SK-N-MC (cell line): ENCODE measurements at regions not wholly inside any gene's neighbourhood (a gene's known extent, or its start where the extent isn't known, plus 50 kb on each side); places are given as distances from the start of the nearest gene placed in this dataset.

Experiments
- DNase-seq: peaks from one replicate; pipeline ENCODE4 v3.0.0-alpha.2; 2011; ENCODE audit warnings: low read depth, low spot score
- H3K27ac ChIP-seq: fragments of 200-600 bp; sonication (generic); 2 replicates; pipeline ENCODE4 v1.5.1; 2016; ENCODE audit warnings: mixed run types
- H3K36me3 ChIP-seq: fragments of 200-600 bp; sonication (generic); 2 replicates; pipeline ENCODE4 v1.6.1; 2017; ENCODE audit warnings: antibody characterized with exemption, low read length, mixed read lengths; ENCODE audit not compliant: insufficient read depth
- H3K4me3 ChIP-seq: fragments of 200-600 bp; sonication (generic); 2 replicates; pipeline ENCODE4 v1.5.1; 2016
- H3K9ac ChIP-seq: fragments of 200-600 bp; sonication (generic); 2 replicates; pipeline ENCODE4 v1.8.0; 2017; ENCODE audit warnings: mixed run types, mixed read lengths; ENCODE audit not compliant: insufficient read length
- H3K9me3 ChIP-seq: fragments of 200-600 bp; sonication (generic); 2 replicates; pipeline ENCODE4 v1.6.1; 2017; ENCODE audit warnings: low read depth, mild to moderate bottlenecking, antibody characterized with exemption, low read length, moderate library complexity, mixed read lengths
- EZH2 ChIP-seq: fragments of 200-600 bp; sonication (generic); IDR thresholded peaks from one replicate; pipeline ENCODE4 v1.6.1; 2017; ENCODE audit warnings: antibody characterized with exemption
- FOXP2 ChIP-seq: optimal IDR thresholded peaks from 2 replicates; pipeline ENCODE3; 2011; ENCODE audit warnings: mild to moderate bottlenecking, moderate library complexity; ENCODE audit not compliant: insufficient read depth; ENCODE audit errors: extremely low read length, control extremely low read depth
- POLR2AphosphoS5 ChIP-seq: IDR thresholded peaks from 2 replicates; pipeline ENCODE4 v1.6.1; 2012; ENCODE audit warnings: mild to moderate bottlenecking, low read depth, low read length, borderline replicate concordance

- no peak for DNase-seq
- TF ChIP-seq POLR2AphosphoS5: no peak
- Histone ChIP-seq H3K27ac (no peak overlapping the region), H3K36me3 (no peaks in the 10 kb centered on the region), H3K9ac (no peak overlapping the region), H3K4me3 (no peak overlapping the region), H3K9me3 (no peaks in the 10 kb centered on the region)
Observed at GRCh38 chr4:14575919-14576318, 426.4 kb upstream of the CPEB2 start.

GRCh38 chr4:14580061-14580460, 422.2 kb upstream of the CPEB2 start:
- TF ChIP-seq POLR2AphosphoS5 (no peak), FOXP2 (no peak)
- Histone ChIP-seq H3K9ac (no peak overlapping the region), H3K36me3 (no peaks in the 10 kb centered on the region), H3K4me3 (no peak overlapping the region), H3K9me3 (no peaks in the 10 kb centered on the region), H3K27ac (no peak overlapping the region)
- no peak for DNase-seq

DNA sequence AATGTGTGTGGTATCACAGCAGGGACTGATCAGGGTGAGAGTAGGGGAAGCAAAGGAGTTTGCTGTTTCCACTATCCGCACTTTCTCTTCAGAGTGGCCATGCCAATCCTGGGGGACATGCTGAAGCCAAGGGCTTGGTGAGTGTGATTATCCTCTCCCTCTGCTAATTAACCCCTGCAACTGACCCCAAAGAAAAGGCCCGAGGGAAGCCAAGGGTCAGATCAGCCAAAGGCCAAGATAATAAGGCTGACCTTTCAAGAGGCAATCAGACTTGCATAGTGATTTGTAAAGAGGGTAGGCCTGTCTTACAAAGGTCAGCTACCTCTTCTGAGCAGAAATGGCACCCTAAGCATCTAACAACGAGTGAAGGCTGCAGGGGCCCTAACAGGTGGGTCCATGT, 420.5 kb upstream of the CPEB2 start:
- Histone ChIP-seq H3K4me3 (no peak overlapping the region), H3K36me3 (no peaks in the 10 kb centered on the region), H3K9ac (no peak overlapping the region), H3K27ac (no peak overlapping the region), H3K9me3 (no peaks in the 10 kb centered on the region)
- DNase-seq: no peak
- TF ChIP-seq EZH2 (no peak), POLR2AphosphoS5 (no peak), FOXP2 (no peak)

DNA sequence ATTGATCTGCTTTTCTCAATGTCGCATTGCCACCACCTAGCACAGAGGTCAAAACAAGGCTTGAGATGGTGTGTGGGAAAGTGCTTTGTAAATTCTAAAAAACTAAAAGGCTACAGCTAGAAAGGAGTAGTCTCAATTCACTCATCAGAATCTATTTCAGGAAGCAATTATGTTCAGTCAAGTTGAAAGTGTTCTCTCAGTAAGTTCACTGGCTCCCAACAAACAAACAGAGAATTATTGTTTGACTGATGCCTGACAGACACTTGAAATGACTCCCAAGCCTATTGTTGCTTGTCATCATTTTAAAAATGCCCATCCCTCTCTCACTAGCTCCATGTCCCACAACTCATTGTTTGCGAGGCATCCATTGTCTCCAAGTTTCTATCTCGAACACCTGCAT, 419.6 kb upstream of the CPEB2 start:
- H3K4me3 ChIP-seq: no peak overlapping the region
- no peak overlapping the region for H3K9ac ChIP-seq
- H3K9me3 ChIP-seq: no peaks in the 10 kb centered on the region
- H3K27ac ChIP-seq: no peak overlapping the region
- H3K36me3 ChIP-seq: no peaks in the 10 kb centered on the region
- no peak for TF ChIP-seq FOXP2
- no peak for TF ChIP-seq EZH2
- TF ChIP-seq POLR2AphosphoS5: no peak
- no peak for DNase-seq

- no peak overlapping the region for H3K9ac ChIP-seq
- no peak for DNase-seq
- H3K36me3 ChIP-seq: no peaks in the 10 kb centered on the region
- no peak overlapping the region for H3K4me3 ChIP-seq
- no peak overlapping the region for H3K27ac ChIP-seq
- TF ChIP-seq EZH2 (no peak), FOXP2 (no peak), POLR2AphosphoS5 (no peak)
- no peaks in the 10 kb centered on the region for H3K9me3 ChIP-seq
Observed at GRCh38 chr4:14583331-14583730, 418.9 kb upstream of the CPEB2 start.

DNA sequence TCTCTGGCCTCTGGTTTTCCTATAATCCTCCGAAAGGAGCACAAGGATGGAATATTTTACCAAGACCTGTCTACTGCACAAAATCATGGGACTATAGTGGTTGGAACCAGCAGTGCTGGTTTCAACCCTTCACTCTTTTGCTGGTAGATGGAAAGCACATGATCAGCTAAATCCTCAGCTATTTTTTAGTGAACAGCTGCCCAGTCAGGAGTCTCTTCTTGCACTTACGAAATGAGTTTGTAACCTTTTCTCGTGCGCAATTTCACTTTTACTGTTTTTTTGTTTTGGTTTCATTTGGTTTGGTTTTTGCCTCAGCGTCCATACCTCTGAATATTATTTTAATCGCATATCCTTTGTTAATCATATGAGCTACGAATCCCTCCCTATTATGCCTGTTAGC, 418.5 kb upstream of the CPEB2 start:
- TF ChIP-seq POLR2AphosphoS5 (no peak), EZH2 (no peak), FOXP2 (no peak)
- Histone ChIP-seq H3K36me3 (no peaks in the 10 kb centered on the region), H3K4me3 (no peak overlapping the region), H3K9me3 (no peaks in the 10 kb centered on the region), H3K27ac (no peak overlapping the region), H3K9ac (no peak overlapping the region)
- no peak for DNase-seq

DNA sequence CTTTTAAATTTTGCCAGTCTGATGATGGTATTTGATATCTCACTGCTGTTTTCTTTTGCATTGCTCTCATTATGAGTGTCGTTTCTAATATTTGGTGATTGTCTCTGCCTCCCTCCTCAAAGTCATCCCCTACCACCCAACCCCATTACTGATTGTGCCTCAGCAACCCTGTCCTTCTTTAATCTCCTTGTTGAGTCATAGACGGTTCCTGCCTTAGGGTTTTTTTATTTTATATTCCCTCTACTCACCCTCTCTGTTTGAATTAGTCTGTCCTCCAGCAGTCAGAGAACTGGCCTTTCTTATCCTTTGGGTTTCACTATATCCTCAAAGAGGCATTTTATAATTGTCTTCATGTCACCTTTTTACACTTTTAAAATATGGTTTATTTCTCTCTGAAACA, 409.3 kb upstream of the CPEB2 start:
- Histone ChIP-seq H3K4me3 (no peak overlapping the region), H3K36me3 (no peaks in the 10 kb centered on the region)

DNA sequence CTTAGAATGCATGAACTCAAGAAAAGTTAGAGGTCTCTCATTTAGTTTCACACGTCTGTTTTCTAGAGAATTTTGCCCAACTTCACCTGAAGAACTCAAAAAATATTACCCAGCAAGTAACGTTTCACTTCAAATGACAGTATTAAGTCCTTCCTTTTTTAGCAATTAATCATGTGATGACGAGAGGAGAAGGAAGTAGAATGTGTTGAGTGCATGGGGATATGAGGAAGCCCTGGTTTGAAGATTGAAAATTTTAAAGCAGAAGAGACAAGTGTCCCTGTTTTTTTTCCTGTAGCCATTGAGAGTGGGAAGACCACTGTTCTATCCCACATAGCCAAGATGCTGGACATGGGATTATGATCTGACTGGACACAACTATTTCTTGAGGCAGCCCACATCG, 406.3 kb upstream of the CPEB2 start:
- Histone ChIP-seq H3K4me3 (no peak overlapping the region), H3K9me3 (no peaks in the 10 kb centered on the region), H3K36me3 (no peaks in the 10 kb centered on the region), H3K27ac (no peak overlapping the region), H3K9ac (no peak overlapping the region)
- no peak for DNase-seq
- TF ChIP-seq FOXP2: no peak
- TF ChIP-seq EZH2: no peak
- no peak for TF ChIP-seq POLR2AphosphoS5

More for the DNA sequence above, 409.3 kb upstream of the CPEB2 start:
- TF ChIP-seq EZH2 (no peak), POLR2AphosphoS5 (no peak), FOXP2 (no peak)
- no peak for DNase-seq
- H3K27ac ChIP-seq: no peak overlapping the region
- no peak overlapping the region for H3K9ac ChIP-seq
- H3K9me3 ChIP-seq: no peaks in the 10 kb centered on the region

DNA sequence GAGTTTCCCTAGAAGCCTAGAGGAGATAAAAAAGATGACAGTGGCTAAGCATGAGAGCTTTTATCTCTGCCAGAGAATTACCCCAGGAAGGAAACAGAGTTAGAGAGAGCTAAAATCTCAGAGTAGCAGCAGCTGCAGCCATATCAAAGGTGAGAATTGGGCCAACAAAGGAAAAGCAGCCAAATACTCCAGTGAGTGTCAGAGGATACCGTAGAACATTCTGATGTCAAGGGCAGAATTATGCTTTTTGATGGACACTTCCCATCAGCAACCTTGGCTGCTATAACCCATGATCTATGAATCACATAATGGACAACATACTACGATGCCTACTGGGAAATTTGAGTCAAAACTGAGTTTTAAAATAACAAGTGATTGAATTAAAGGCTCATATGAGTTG, 405.8 kb upstream of the CPEB2 start:
- no peak for TF ChIP-seq POLR2AphosphoS5
- no peak for TF ChIP-seq EZH2
- no peak for TF ChIP-seq FOXP2
- no peaks in the 10 kb centered on the region for H3K36me3 ChIP-seq
- no peaks in the 10 kb centered on the region for H3K9me3 ChIP-seq
- H3K4me3 ChIP-seq: no peak overlapping the region
- no peak overlapping the region for H3K9ac ChIP-seq
- DNase-seq: no peak
- no peak overlapping the region for H3K27ac ChIP-seq

GRCh38 chr4:14596904-14597303, 405.4 kb upstream of the CPEB2 start:
- no peak overlapping the region for H3K4me3 ChIP-seq
- H3K9me3 ChIP-seq: no peaks in the 10 kb centered on the region
- no peak overlapping the region for H3K27ac ChIP-seq
- H3K9ac ChIP-seq: no peak overlapping the region
- TF ChIP-seq POLR2AphosphoS5 (no peak), EZH2 (no peak), FOXP2 (no peak)
- H3K36me3 ChIP-seq: no peaks in the 10 kb centered on the region
- DNase-seq: no peak
